ENCODE measurements at regions not wholly inside any gene's neighbourhood (a gene's known extent, or its start where the extent isn't known, plus 50 kb on each side); places are given as distances from the start of the nearest gene placed in this dataset.

DNA sequence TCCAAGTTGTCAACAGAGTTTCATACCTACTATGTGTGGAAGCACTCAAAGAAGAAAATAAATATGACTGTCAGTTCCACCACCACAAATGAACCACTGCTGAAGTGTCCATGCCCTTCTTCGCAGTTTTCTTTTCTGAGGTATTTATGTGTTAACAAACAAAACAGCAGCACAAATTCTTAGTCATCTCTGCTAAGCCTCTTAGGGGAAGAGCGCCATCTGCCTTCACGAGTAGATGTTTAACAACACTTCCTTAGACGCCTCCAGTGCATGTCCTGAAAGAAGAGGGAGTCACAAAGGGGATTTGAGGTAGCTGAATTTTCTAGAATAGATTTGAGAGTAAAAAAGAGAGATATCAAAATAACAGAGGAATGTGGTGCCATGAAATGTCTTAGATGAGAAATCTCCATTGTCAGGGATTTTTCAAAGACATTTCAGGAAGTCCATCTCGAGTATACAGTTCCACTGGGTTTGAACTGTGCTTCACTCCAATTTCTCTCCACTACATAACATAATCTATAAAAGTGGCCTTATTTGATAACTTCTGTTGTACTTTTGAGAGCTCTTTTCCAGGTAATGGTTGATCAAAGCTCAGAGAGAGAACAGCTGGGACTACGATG is 775.3 kb upstream of the POM121L12 start:
- ATAC-seq (ENCODE audit: low read depth), result no peak
- no peak overlapping the region for H3K4me3 ChIP-seq (ENCODE audit: severe bottlenecking)
- no peak overlapping the region for H3K27ac ChIP-seq (ENCODE audit: poor library complexity, severe bottlenecking)
- DNase-seq (ENCODE audit: low spot score), result no peak
- no peaks in the 10 kb centered on the region for H3K36me3 ChIP-seq (ENCODE audit: low read depth)
- no peaks in the 10 kb centered on the region for H3K9me3 ChIP-seq (ENCODE audit: severe bottlenecking)
- no peaks in the 10 kb centered on the region for H3K4me1 ChIP-seq (ENCODE audit: insufficient read depth, poor library complexity, severe bottlenecking)
- TF ChIP-seq, protein P1, sequence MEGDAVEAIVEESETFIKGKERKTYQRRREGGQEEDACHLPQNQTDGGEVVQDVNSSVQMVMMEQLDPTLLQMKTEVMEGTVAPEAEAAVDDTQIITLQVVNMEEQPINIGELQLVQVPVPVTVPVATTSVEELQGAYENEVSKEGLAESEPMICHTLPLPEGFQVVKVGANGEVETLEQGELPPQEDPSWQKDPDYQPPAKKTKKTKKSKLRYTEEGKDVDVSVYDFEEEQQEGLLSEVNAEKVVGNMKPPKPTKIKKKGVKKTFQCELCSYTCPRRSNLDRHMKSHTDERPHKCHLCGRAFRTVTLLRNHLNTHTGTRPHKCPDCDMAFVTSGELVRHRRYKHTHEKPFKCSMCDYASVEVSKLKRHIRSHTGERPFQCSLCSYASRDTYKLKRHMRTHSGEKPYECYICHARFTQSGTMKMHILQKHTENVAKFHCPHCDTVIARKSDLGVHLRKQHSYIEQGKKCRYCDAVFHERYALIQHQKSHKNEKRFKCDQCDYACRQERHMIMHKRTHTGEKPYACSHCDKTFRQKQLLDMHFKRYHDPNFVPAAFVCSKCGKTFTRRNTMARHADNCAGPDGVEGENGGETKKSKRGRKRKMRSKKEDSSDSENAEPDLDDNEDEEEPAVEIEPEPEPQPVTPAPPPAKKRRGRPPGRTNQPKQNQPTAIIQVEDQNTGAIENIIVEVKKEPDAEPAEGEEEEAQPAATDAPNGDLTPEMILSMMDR (IDR thresholded peaks at IDR 0.05; ENCODE audit: poor library complexity, severe bottlenecking), result peak; percentile 18
- no peaks in the 10 kb centered on the region for H3K27me3 ChIP-seq (ENCODE audit: insufficient read depth, poor library complexity, severe bottlenecking)

DNA sequence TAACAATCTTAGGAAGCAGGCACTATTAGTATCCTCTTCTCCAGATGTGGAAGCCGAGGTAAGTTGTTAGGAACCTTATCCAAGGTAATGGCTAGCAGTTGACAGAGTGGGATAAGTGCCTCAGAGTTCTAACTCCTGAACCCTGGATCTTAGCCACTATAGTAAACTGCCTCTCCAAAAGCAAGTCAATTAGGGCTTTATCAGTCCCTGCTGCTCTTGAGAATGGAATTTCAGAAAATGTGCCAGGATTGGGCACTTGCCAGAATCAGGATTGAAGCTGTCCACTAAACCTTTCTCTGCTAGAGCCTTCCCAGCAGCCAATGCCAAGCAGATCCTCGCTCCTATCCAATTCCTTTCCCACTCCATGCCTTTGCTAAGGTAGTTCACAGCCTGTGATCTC is 777.5 kb upstream of the POM121L12 start:
- ATAC-seq (ENCODE audit: low read depth), result no peak
- H3K9me3 ChIP-seq (ENCODE audit: severe bottlenecking), result no peaks in the 10 kb centered on the region
- H3K36me3 ChIP-seq (ENCODE audit: low read depth), result no peaks in the 10 kb centered on the region
- no peak for DNase-seq (ENCODE audit: low spot score)
- no peaks in the 10 kb centered on the region for H3K27me3 ChIP-seq (ENCODE audit: insufficient read depth, poor library complexity, severe bottlenecking)
- no peak overlapping the region for H3K27ac ChIP-seq (ENCODE audit: poor library complexity, severe bottlenecking)
- no peak overlapping the region for H3K4me3 ChIP-seq (ENCODE audit: severe bottlenecking)
- H3K4me1 ChIP-seq (ENCODE audit: insufficient read depth, poor library complexity, severe bottlenecking), result no peaks in the 10 kb centered on the region
- TF ChIP-seq, protein P1 (IDR thresholded peaks at IDR 0.05; ENCODE audit: poor library complexity, severe bottlenecking), result no peak

DNA sequence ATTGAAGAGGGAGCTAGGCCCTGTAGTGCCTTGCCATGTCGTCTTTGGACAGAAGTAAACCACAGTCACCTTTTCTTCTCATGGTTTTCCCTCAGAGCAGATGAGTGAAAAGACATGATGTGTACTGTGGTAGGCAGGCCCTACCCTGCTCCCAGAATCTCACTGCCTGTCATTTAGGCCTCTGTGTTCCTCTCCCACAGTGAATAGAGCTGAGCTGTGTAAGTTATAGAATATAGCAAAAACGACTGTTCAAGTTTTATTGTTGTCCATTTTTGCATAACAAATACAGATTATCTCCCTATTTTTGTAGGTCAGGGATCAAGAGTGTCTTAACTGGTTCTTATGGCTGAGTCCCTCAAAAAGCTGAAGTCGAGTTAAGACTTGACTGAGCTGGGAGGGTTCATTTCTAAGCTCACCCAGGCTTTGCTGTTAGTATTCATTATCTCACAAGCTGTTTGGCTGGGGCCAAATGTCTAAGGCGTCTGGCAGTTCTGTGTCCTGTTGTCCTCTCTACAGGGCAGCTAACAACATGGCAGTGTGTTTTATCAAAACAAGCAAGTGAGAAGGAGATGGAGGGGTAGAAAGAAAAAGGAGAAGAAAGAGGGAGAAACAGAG is 780.9 kb upstream of the POM121L12 start:
- no peak overlapping the region for H3K27ac ChIP-seq (ENCODE audit: poor library complexity, severe bottlenecking)
- DNase-seq (ENCODE audit: low spot score), result no peak
- H3K36me3 ChIP-seq (ENCODE audit: low read depth), result no peaks in the 10 kb centered on the region
- H3K27me3 ChIP-seq (ENCODE audit: insufficient read depth, poor library complexity, severe bottlenecking), result no peaks in the 10 kb centered on the region
- no peak for ATAC-seq (ENCODE audit: low read depth)
- TF ChIP-seq, protein P1 (IDR thresholded peaks at IDR 0.05; ENCODE audit: poor library complexity, severe bottlenecking), result no peak
- no peak overlapping the region for H3K4me3 ChIP-seq (ENCODE audit: severe bottlenecking)
- H3K9me3 ChIP-seq (ENCODE audit: severe bottlenecking), result no peaks in the 10 kb centered on the region
- H3K4me1 ChIP-seq (ENCODE audit: insufficient read depth, poor library complexity, severe bottlenecking), result no peaks in the 10 kb centered on the region

DNA sequence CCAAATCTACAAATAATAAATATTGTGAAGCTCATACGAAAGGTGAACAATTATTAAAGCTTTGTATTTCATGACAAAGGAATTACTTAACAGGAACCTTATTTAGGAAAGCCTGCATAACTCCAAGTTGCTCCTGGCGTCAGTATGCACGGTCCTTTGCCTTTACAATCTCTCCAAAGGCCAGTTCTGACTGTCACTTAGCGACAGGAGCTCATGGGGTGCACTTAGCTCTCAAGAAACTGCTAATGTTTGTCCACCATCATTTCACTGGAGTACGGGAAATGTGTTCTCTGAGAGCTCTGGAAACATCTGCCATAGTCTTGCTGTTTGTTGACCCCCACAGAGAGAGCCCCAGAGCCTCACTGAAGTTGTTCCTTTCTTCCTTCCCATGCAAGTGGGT is 781.5 kb upstream of the POM121L12 start:
- Histone ChIP-seq H3K9me3 (ENCODE audit: severe bottlenecking) (no peaks in the 10 kb centered on the region), H3K4me1 (ENCODE audit: insufficient read depth, poor library complexity, severe bottlenecking) (no peaks in the 10 kb centered on the region), H3K27me3 (ENCODE audit: insufficient read depth, poor library complexity, severe bottlenecking) (no peaks in the 10 kb centered on the region), H3K27ac (ENCODE audit: poor library complexity, severe bottlenecking) (no peak overlapping the region), H3K36me3 (ENCODE audit: low read depth) (no peaks in the 10 kb centered on the region), H3K4me3 (ENCODE audit: severe bottlenecking) (no peak overlapping the region)
- DNase-seq (ENCODE audit: low spot score) (no peak), ATAC-seq (ENCODE audit: low read depth) (no peak)
- TF ChIP-seq, protein P1 (IDR thresholded peaks at IDR 0.05; ENCODE audit: poor library complexity, severe bottlenecking), result no peak

DNA sequence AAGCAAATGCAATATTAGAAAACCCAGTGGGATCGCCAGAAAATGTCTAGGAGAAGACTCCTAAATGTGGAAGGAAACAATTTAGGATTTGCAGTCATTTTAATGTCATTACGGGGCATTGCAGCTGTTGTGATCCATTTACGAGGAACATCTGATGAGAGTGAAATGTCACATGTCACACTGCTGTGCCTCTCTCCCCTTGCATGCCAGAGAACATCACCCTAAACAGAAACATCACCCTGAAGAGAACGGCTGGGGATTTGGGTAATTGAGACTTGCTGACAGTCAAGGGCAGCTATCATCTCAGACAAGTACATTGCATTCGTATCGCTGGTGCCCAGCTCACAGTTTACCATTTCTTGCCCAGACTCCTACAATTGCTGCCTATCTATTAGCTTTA is 785.7 kb upstream of the POM121L12 start:
- H3K9me3 ChIP-seq (ENCODE audit: severe bottlenecking), result no peaks in the 10 kb centered on the region
- H3K27ac ChIP-seq (ENCODE audit: poor library complexity, severe bottlenecking), result no peak overlapping the region
- DNase-seq (ENCODE audit: low spot score) (no peak), ATAC-seq (ENCODE audit: low read depth) (no peak)
- TF ChIP-seq, protein P1 (IDR thresholded peaks at IDR 0.05; ENCODE audit: poor library complexity, severe bottlenecking), result no peak
- H3K36me3 ChIP-seq (ENCODE audit: low read depth), result no peaks in the 10 kb centered on the region
- H3K4me3 ChIP-seq (ENCODE audit: severe bottlenecking), result no peak overlapping the region
- no peaks in the 10 kb centered on the region for H3K27me3 ChIP-seq (ENCODE audit: insufficient read depth, poor library complexity, severe bottlenecking)
- H3K4me1 ChIP-seq (ENCODE audit: insufficient read depth, poor library complexity, severe bottlenecking), result no peaks in the 10 kb centered on the region

Measured in RWPE2 (cell line).